GM19023 (cell line): ENCODE measurements at regions not wholly inside any gene's neighbourhood (a gene's known extent, or its start where the extent isn't known, plus 50 kb on each side); places are given as distances from the start of the nearest gene placed in this dataset.
"Not testable (repeated sequence)": the region's sequence is repeated elsewhere in the genome, so short reads cannot be mapped to it uniquely, and the experiment has no call there.

Source experiments
- ATAC-seq: cut with Tn5 transposase; IDR thresholded peaks from one replicate; pipeline ENCODE4 v1.9.1; 2021; ENCODE audit warnings: mild to moderate bottlenecking, moderate library complexity; ENCODE audit not compliant: unreplicated experiment

GRCh38 chr6:14288910-14289309 is 171.3 kb downstream of the CD83 start:
- no peak for ATAC-seq

- ATAC-seq = no peak
Observed at GRCh38 chr6:14290041-14290771, 172.6 kb downstream of the CD83 start.

GRCh38 chr6:14290772-14291330 is 173.3 kb downstream of the CD83 start:
- ATAC-seq = no peak

GRCh38 chr6:14291331-14291730 is 173.8 kb downstream of the CD83 start:
- ATAC-seq = no peak

GRCh38 chr6:14292119-14292518 is 174.5 kb downstream of the CD83 start:
- ATAC-seq = no peak

- ATAC-seq = no peak
Observed at GRCh38 chr6:14294270-14294951, 176.8 kb downstream of the CD83 start.

GRCh38 chr6:14296698-14297097 is 179.1 kb downstream of the CD83 start:
- not testable (repeated sequence) for ATAC-seq

- ATAC-seq = not testable (repeated sequence)
Observed at GRCh38 chr6:14297118-14297517, 179.5 kb downstream of the CD83 start.

- ATAC-seq = not testable (repeated sequence)
Observed at GRCh38 chr6:14300189-14300588, 182.6 kb downstream of the CD83 start.

GRCh38 chr6:14300721-14301120 is 183.1 kb downstream of the CD83 start:
- not testable (repeated sequence) for ATAC-seq

- ATAC-seq = not testable (repeated sequence)
Observed at GRCh38 chr6:14301477-14301876, 183.9 kb downstream of the CD83 start.

- no peak for ATAC-seq
Observed at GRCh38 chr6:14305131-14305530, 187.6 kb downstream of the CD83 start.

GRCh38 chr6:14305624-14306023 is 188.1 kb downstream of the CD83 start:
- no peak for ATAC-seq

GRCh38 chr6:14306151-14306906 is 188.8 kb downstream of the CD83 start:
- ATAC-seq = no peak

- no peak for ATAC-seq
Observed at GRCh38 chr6:14309516-14309915, 191.9 kb downstream of the CD83 start.

GRCh38 chr6:14309951-14310445 is 192.4 kb downstream of the CD83 start:
- no peak for ATAC-seq

- ATAC-seq = no peak
Observed at GRCh38 chr6:14310960-14311359, 193.4 kb downstream of the CD83 start.

GRCh38 chr6:14312587-14312986 is 195.0 kb downstream of the CD83 start:
- ATAC-seq = no peak

GRCh38 chr6:14313248-14313647 is 195.7 kb downstream of the CD83 start:
- no peak for ATAC-seq

- no peak for ATAC-seq
Observed at GRCh38 chr6:14315353-14315752, 197.8 kb downstream of the CD83 start.
